ENCODE measurements at regions not wholly inside any gene's neighbourhood (a gene's known extent, or its start where the extent isn't known, plus 50 kb on each side); places are given as distances from the start of the nearest gene placed in this dataset.
"Not testable (repeated sequence)": the region's sequence is repeated elsewhere in the genome, so short reads cannot be mapped to it uniquely, and the experiment has no call there.

DNA sequence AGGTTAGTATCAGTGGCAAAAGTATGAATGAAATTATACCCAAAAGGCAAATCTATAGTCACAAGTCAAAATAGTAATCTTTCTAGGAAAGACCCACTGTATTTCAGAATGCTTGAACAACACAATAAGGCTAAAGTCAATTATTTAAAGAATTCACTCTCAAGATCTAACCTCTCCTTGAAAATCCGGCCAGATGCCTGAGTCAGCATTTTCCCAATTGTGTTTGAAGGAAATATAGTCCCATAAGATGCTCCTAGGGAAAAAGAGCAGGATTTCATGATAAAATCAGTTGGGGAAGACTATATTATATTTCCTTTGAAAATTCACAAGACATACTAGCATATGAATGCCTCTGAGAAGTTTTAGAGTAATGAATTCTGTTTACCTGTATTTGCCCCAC is 1075.0 kb downstream of the GRM8 start:
- no peak for DNase-seq

DNA sequence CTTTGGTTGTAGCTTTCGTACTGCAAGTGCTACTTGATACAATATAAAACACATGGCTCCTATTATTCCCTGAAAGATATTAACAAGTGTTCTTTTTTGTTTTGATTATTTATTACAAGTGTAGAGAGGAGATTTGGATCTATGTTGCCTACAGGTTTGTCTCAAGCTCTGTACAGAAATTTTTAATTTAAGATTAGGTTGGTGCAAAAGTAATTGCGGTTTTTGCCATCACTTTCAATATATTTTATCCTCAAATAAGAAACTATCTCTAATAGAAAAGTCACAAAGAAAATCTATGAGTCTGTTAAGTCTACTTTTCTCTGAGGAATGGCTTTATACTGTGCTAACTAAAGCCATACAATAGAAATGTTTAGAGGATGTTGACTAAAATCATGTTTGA is 1086.1 kb downstream of the GRM8 start:
- no peak for DNase-seq

- DNase-seq: no peak
Observed at GRCh38 chr7:126163647-126164046, 1089.1 kb downstream of the GRM8 start.

- DNase-seq: no peak
Observed at GRCh38 chr7:126157391-126157790, 1095.3 kb downstream of the GRM8 start.

DNA sequence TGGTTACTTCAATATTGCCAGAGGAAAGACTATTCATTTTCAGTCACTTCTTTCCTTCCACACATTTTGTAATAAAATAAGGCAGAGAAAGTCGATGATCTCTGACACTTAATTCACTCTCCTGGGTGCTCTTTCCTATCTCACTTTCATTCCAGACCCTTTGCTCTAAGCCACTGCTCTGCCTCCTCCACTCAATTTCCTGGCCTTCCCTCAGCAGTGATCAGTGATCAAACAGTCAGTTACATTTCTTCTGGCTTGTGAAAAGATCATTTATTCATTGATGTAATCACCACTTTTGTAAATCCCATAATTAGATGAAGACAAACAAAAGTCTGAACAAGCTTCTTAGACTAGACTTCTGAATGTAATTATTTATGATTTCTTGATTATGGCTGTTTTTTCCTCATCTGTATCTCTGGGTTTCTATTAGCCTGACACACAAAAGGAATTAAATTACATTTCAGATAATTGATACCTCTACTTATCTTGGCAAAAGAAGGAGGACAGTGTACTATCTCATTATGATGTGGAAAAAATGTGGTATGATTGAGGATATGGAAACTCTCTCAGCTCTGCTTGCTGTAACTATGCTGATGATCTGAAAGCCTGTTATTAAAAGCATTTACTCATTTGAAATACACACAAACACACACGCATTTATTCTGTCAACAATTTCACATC is 1102.3 kb downstream of the GRM8 start:
- peak in 2 of 3 experiments; percentile 61 to 90 for DNase-seq

- DNase-seq: no peak
Observed at GRCh38 chr7:126140858-126141466, 1111.8 kb downstream of the GRM8 start.

GRCh38 chr7:126119981-126120380 is 1132.8 kb downstream of the GRM8 start:
- no peak for DNase-seq

DNA sequence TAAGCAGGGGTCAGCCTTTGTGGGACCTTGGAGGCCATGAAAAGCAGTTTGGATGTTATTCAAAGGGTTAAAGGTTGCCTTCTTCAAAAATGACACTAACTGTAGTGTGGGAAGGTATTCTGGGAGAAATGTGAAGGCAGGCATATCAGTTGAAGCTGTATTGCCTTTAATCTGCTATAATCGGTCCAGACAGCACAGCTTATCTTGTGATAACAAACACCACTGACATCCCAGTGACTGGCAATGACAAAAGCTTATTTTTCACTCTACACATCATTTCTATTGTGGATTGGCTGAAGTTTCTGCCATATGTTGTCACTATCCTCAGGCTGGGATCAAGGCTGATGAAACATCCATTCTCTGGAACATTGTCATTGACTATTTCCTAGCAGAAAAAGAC is 1149.2 kb downstream of the GRM8 start:
- DNase-seq: no peak

DNA sequence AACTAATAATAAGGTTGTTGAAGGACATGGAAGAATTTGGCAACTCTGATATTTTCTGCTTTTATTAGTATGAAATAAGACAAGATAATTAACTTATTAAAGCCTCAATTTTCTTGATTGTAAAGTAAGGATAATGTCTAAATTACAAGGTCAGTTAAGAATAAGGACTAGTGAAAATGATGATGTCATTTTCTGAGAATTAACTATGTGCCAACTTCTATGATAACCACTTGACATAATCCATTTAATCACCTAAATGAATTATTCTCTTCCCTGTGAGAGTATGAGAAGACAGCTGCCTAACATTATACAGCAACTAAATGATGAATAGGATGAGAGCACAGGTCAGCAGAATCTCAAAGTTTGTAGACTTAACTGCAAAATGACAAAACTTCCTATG is 1153.4 kb upstream of the POT1 start:
- DNase-seq: no peak

- DNase-seq: peak in 1 of 3 experiments; percentile 3
Observed at GRCh38 chr7:126079581-126079980, 1150.0 kb upstream of the POT1 start.

DNA sequence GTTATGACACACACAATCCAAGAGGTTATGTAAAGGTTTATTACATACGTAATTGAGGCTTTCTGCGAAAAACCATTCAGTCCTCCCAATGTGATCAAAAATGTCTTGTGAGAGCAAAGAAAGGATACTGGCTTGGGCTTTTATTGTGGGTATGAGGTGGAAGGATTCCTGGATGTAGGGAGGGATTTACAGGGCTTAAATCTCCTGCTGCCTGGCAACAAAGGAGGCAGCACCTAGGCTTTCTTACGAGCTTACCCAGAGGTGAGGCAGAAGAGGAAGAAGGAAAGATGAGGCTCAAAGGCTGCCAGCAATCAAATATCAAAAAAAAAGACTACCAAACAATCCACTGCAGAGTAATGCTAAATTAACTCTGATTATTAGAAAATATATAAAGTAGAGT is 1149.5 kb upstream of the POT1 start:
- DNase-seq: no peak

- DNase-seq: no peak
Observed at GRCh38 chr7:126065766-126066165, 1136.1 kb upstream of the POT1 start.

DNA sequence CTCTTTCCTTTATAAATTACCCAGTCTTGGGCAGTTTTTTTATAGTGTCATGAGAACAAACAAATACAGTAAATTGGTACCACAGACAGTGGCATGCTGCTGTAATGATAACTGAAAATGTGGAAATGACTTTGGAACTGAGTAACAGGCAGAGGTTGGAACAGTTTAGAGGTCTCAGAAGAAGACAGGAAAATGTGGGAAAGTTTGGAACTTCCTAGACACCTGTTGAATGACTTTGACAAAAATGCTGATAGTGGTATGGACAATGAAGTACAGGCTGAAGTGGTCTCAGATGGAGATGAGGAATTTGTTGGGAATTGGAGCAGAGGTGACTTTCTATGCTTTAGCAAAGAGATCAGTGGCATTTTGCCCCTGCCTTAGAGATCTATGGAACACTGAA is 1128.4 kb upstream of the POT1 start:
- DNase-seq: no peak

DNA sequence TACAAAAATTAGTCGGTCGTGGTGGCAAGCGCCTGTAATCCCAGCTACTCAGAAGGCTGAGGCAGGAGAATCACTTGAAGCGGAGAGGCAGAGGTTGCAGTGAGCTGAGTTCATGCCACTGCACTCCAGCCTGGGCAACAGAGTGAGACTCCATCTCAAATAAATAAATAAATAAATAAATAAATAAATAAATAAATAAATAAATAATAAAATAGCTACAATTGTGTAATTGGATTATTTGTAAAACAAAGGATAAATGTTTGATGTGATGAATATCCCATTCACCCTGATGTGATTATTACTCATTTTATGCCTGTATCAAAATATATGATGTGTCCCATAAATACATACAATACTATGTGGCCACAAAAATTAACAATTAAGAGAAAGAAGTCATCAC is 1127.0 kb upstream of the POT1 start:
- DNase-seq: not testable (repeated sequence)

GRCh38 chr7:126052229-126052628 is 1122.6 kb upstream of the POT1 start:
- DNase-seq: peak in 1 of 3 experiments; percentile 10

- DNase-seq: no peak
Observed at GRCh38 chr7:126044662-126045061, 1115.0 kb upstream of the POT1 start.

GRCh38 chr7:126041472-126041871 is 1111.8 kb upstream of the POT1 start:
- DNase-seq: no peak

GRCh38 chr7:126040114-126041045 is 1110.8 kb upstream of the POT1 start:
- DNase-seq: no peak

- DNase-seq: peak in 1 of 3 experiments; percentile 30
Observed at GRCh38 chr7:126026421-126027088, 1096.9 kb upstream of the POT1 start.

DNA sequence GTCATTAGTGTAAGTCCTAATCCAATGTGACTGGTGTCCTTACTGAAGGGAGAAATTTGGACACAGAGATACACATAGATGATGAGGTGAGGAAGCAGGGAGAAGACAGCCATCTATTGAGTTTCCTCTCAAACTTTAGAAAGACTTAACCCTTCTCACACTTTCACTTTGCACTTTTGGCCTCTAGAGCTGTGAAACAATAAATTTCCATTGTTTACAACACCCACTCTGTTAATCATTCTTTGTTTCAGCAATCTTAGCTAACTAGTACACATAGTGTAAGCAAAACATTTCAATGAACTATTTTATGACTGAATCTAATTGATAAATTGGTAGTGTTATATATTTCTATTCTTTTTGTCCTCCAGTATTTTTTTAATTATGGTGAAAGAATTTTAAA is 1092.8 kb upstream of the POT1 start:
- no peak for DNase-seq

DNA sequence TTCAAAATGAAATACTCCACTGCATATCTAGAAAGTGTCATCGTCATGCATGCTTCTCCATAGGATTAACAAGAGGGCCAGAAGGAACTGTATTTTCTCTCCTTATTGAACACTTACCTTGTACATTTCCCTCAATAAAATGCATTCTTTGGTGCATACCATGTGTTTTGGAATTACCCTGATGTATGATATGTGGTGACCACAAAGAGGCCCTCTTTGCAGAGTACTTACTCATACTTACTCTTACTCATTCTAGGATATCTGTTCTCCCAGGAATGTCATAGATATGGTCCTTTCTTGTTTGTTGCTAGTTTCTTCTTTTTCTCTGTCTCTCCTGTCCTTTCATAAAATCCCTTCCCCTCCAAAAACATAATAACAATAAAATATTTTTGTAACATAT is 1087.1 kb upstream of the POT1 start:
- no peak for DNase-seq

- no peak for DNase-seq
Observed at GRCh38 chr7:126005064-126005463, 1075.4 kb upstream of the POT1 start.

DNA sequence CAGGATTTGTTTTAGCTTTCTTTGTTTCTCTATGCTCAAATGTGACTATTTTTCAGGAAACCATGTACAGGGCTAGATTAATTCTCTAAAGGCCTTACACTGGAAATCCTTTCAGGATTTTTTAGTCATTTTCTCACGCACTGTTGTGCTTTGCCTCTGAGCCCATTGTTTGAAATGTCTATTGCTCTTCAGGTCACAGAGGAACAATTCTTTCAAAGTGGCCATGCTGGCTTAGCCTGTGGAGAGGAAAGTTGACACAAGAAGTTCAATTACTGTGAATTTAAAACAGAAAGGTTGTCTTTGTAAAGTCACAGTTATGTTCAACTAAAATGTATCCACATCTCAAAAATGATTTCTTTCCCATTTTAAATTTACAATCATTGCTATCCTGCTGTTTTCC is 1071.7 kb upstream of the POT1 start:
- peak in 2 of 3 experiments; percentile 1 to 49 for DNase-seq
